B cell (primary cell): ENCODE measurements at regions not wholly inside any gene's neighbourhood (a gene's known extent, or its start where the extent isn't known, plus 50 kb on each side); places are given as distances from the start of the nearest gene placed in this dataset.

Source experiments
- ATAC-seq: fragments of 200-7000 bp; cut with Tn5 transposase; one replicate; pipeline ENCODE4 v1.10.0; 2021; ENCODE audit warnings: low read depth, mild to moderate bottlenecking, moderate number of reproducible peaks, moderate library complexity
- CTCF ChIA-PET: fragments of 350-600 bp; sonication (Branson Sonifier 250); formaldehyde crosslinking; loops from one replicate; lab custom pipeline; 2021; ENCODE audit warnings: antibody characterized with exemption, inconsistent platforms; lab: Charles Lee
- POLR2A ChIA-PET: fragments of 350-600 bp; sonication (Branson Sonifier 250); formaldehyde crosslinking; loops from one replicate; lab custom pipeline; 2021; ENCODE audit warnings: antibody characterized with exemption; lab: Charles Lee
- DNase-seq: peaks from one replicate; pipeline ENCODE4 v3.0.0; 2013
- H2AFZ ChIP-seq: 2 replicates; pipeline ENCODE4 v1.6.1; 2012; ENCODE audit warnings: mild to moderate bottlenecking, low read depth, low read length; ENCODE audit not compliant: insufficient read depth, poor library complexity, severe bottlenecking
- H3K27ac ChIP-seq, 2 donors: 1 replicate in 1 of 2; 2 replicates in 1 of 2; pipeline ENCODE4 v1.5.1; 2012 to 2013; ENCODE audit warnings: low read length in 2 of 2, mild to moderate bottlenecking in 2 of 2, moderate library complexity in 1 of 2
- H3K27me3 ChIP-seq, 4 experiments: fragments of 200-600 bp in 1 of 4; sonication (generic) in 1 of 4; replicated peaks in 1 of 4; 1 replicate in 2 of 4; 2 replicates in 2 of 4; pipeline versions ENCODE4 v1.6.1 to v1.7.0; 2013 to 2016; ENCODE audit warnings: low read length in 3 of 4, mild to moderate bottlenecking in 2 of 4, mixed read lengths in 1 of 4, moderate library complexity in 1 of 4; ENCODE audit not compliant: insufficient read depth in 4 of 4, control insufficient read depth in 3 of 4; ENCODE audit errors: control extremely low read depth in 1 of 4
- H3K36me3 ChIP-seq, 2 experiments: replicated peaks in 1 of 2; 1 replicate in 1 of 2; 2 replicates in 1 of 2; pipeline versions ENCODE4 v1.6.1 to v1.7.1; 2013; ENCODE audit warnings: low read length in 1 of 2; ENCODE audit not compliant: insufficient read depth in 2 of 2, control insufficient read depth in 1 of 2; ENCODE audit errors: control extremely low read depth in 1 of 2, extremely low read depth in 1 of 2
- H3K4me1 ChIP-seq, 2 donors: fragments of 200-600 bp in 1 of 2; sonication (generic) in 1 of 2; 1 replicate in 1 of 2; 2 replicates in 1 of 2; pipeline versions ENCODE4 v1.5.1 to v1.6.1; 2013 to 2017; ENCODE audit warnings: low read length in 2 of 2; ENCODE audit not compliant: control insufficient read depth in 2 of 2, insufficient read depth in 2 of 2
- H3K4me2 ChIP-seq: replicated peaks from 2 replicates; pipeline ENCODE3; 2012; ENCODE audit warnings: mild to moderate bottlenecking, low read depth, low read length; ENCODE audit not compliant: poor library complexity, severe bottlenecking
- H3K4me3 ChIP-seq, 5 experiments: fragments of 200-600 bp in 1 of 5; sonication (generic) in 1 of 5; 1 replicate in 3 of 5; 2 replicates in 2 of 5; pipeline versions ENCODE4 v1.5.1 to v1.7.0; 2011 to 2016; ENCODE audit warnings: low read length in 4 of 5, mild to moderate bottlenecking in 4 of 5, low read depth in 2 of 5, control low read depth in 1 of 5, moderate library complexity in 1 of 5; ENCODE audit not compliant: insufficient read depth in 1 of 5; ENCODE audit errors: control extremely low read depth in 1 of 5, extremely low read depth in 1 of 5
- H3K79me2 ChIP-seq: fragments of 200-600 bp; sonication (generic); one replicate; pipeline ENCODE4 v1.6.0; 2016; ENCODE audit warnings: low read length; ENCODE audit not compliant: control insufficient read depth, insufficient read depth
- H3K9ac ChIP-seq: fragments of 200-600 bp; sonication (generic); 2 replicates; pipeline ENCODE4 v1.6.1; 2017; ENCODE audit warnings: mild to moderate bottlenecking, low read length, moderate library complexity
- H3K9me3 ChIP-seq, 3 donors: one replicate each; pipeline versions ENCODE4 v1.6.1 to v1.7.1; 2013; ENCODE audit warnings: low read length in 2 of 3; ENCODE audit not compliant: control insufficient read depth in 2 of 3, insufficient read depth in 1 of 3; ENCODE audit errors: control extremely low read depth in 1 of 3
- H4K20me1 ChIP-seq: 2 replicates; pipeline ENCODE4 v1.6.0; 2012; ENCODE audit warnings: mild to moderate bottlenecking, low read length; ENCODE audit not compliant: insufficient read depth, control insufficient read depth, poor library complexity, severe bottlenecking
- H3K27ac Mint-ChIP-seq: one replicate; pipeline ENCODE4 v1.8.0; 2021; ENCODE audit warnings: mixed read lengths
- H3K27me3 Mint-ChIP-seq: one replicate; pipeline ENCODE4 v1.8.0; 2021; ENCODE audit warnings: mixed read lengths
- H3K4me1 Mint-ChIP-seq: one replicate; pipeline ENCODE4 v1.8.0; 2021; ENCODE audit warnings: mixed read lengths
- H3K4me3 Mint-ChIP-seq: one replicate; pipeline ENCODE4 v1.8.0; 2021; ENCODE audit warnings: mixed read lengths
- H3K9me3 Mint-ChIP-seq: one replicate; pipeline ENCODE4 v1.8.0; 2022; ENCODE audit warnings: mixed read lengths; ENCODE audit not compliant: insufficient read depth
- EZH2 ChIP-seq: IDR thresholded peaks from 2 replicates; pipeline ENCODE4 v1.6.1; 2012; ENCODE audit warnings: borderline replicate concordance, low read depth, mild to moderate bottlenecking, moderate library complexity, low read length; ENCODE audit not compliant: insufficient read depth, poor library complexity, severe bottlenecking
- WGBS: methylation state at CpG from one replicate; pipeline ENCODE4 v1.1.5; 2013; ENCODE audit warnings: missing lambda C conversion rate; ENCODE audit not compliant: insufficient coverage; 5-methylcytosine and 5-hydroxymethylcytosine counted together
- intact Hi-C: fragments of 100-400 bp; cut with micrococcal nuclease; formaldehyde crosslinking; loops from one replicate; pipeline ENCODE4 v1.10.0; 2022
- TF ChIP-seq, protein P1 (sequence below): fragments of 200-600 bp; IDR thresholded peaks from one replicate; pipeline ENCODE4 v1.8.0; 2022; ENCODE audit warnings: antibody characterized with exemption, mild to moderate bottlenecking

DNA sequence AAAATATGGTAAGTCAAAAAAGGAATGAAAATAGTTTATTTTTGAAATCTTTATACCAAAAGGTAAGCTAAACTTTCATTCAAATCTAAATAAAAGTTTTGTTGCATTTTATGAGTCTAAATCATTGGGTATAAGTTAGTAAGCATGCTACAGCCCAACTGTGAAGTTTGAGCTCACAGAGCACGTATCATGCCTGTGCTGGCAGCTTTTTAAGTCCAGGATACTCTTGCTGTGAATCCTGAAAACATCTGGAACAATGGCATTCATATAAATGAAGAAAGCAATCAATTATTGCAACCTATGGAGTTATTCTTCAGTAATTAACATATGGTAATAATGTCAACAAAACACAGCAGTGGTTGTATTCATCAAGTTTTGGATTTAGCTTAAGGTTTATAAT lies 656.9 kb downstream of the RFPL4B start:
- H3K9me3 ChIP-seq = no peaks in the 10 kb centered on the region
- no peaks in the 10 kb centered on the region for H3K27me3 ChIP-seq
- no peak for TF ChIP-seq EZH2
- TF ChIP-seq, protein P1, sequence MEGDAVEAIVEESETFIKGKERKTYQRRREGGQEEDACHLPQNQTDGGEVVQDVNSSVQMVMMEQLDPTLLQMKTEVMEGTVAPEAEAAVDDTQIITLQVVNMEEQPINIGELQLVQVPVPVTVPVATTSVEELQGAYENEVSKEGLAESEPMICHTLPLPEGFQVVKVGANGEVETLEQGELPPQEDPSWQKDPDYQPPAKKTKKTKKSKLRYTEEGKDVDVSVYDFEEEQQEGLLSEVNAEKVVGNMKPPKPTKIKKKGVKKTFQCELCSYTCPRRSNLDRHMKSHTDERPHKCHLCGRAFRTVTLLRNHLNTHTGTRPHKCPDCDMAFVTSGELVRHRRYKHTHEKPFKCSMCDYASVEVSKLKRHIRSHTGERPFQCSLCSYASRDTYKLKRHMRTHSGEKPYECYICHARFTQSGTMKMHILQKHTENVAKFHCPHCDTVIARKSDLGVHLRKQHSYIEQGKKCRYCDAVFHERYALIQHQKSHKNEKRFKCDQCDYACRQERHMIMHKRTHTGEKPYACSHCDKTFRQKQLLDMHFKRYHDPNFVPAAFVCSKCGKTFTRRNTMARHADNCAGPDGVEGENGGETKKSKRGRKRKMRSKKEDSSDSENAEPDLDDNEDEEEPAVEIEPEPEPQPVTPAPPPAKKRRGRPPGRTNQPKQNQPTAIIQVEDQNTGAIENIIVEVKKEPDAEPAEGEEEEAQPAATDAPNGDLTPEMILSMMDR = no peak
- no peak overlapping the region for H3K27ac ChIP-seq
- no peak overlapping the region for H2AFZ ChIP-seq
- no peak overlapping the region for H3K4me2 ChIP-seq
- ChIA-PET CTCF (no interaction called here), POLR2A (no interaction called here)
- H3K36me3 ChIP-seq = no peaks in the 10 kb centered on the region
- no peak overlapping the region for H3K9ac ChIP-seq
- H3K27me3 Mint-ChIP-seq = peaks cover 2% of the 10 kb centered on the region
- no peak overlapping the region for H3K4me3 Mint-ChIP-seq
- no peaks in the 10 kb centered on the region for H3K4me1 ChIP-seq
- H3K27ac Mint-ChIP-seq = no peak overlapping the region
- no peaks in the 10 kb centered on the region for H3K79me2 ChIP-seq
- no CpG with 5 or more reads among the region's 1 CpG for WGBS
- ATAC-seq = no peak
- DNase-seq = no peak
- no peaks in the 10 kb centered on the region for H4K20me1 ChIP-seq
- H3K4me3 ChIP-seq = no peak overlapping the region
- H3K4me1 Mint-ChIP-seq = no peaks in the 10 kb centered on the region
- intact Hi-C loops = no loop called here
- no peaks in the 10 kb centered on the region for H3K9me3 Mint-ChIP-seq

DNA sequence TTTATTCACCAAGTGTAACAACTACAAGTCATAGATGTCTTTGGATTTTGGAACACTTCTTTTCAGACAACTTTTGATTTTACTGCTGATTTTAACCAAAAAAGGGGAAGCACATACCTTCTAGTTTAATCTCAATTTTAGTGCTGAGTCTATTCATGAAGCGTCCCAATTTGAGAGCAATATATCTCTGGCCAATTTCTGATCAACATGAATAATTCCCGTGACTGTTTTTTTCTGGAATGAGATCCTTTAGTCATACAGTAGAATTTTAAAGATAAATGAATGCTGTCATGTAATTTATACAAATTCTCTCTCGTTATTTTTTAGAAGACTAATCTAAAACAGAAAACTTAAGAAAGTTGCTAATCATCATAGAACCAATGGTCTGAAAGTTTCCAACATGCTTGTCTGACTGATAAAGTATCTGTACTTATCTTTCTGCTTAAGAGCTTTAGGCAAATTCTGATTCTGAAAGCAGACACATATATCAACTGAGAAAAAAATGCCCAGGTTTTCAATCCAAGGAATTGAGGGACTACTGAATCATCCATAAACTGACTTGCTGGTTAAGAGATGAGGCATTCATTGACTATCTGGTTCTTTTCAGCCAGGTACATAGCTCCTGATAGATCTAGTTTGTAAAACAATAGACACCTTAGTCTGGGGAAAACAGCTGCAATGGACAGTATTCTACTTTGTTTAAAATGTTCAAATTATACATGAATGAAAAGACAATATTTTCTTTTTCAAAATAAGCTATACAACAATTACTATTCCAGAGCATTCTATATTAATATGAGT lies 657.5 kb downstream of the RFPL4B start:
- H3K9ac ChIP-seq = no peak overlapping the region
- no peak overlapping the region for H3K27ac Mint-ChIP-seq
- ChIA-PET CTCF (no interaction called here), POLR2A (no interaction called here)
- no peaks in the 10 kb centered on the region for H3K4me1 ChIP-seq
- no peak for ATAC-seq
- no peaks in the 10 kb centered on the region for H4K20me1 ChIP-seq
- no peak for DNase-seq
- H3K27me3 ChIP-seq = no peaks in the 10 kb centered on the region
- no peaks in the 10 kb centered on the region for H3K27me3 Mint-ChIP-seq
- H3K9me3 ChIP-seq = no peaks in the 10 kb centered on the region
- H3K4me1 Mint-ChIP-seq = no peaks in the 10 kb centered on the region
- TF ChIP-seq EZH2 = no peak
- TF ChIP-seq, protein P1 = no peak
- H3K4me3 ChIP-seq = no peak overlapping the region
- H3K27ac ChIP-seq = no peak overlapping the region
- H3K79me2 ChIP-seq = no peaks in the 10 kb centered on the region
- no peak overlapping the region for H3K4me3 Mint-ChIP-seq
- H2AFZ ChIP-seq = no peak overlapping the region
- intact Hi-C loops = no loop called here
- H3K9me3 Mint-ChIP-seq = no peaks in the 10 kb centered on the region
- H3K4me2 ChIP-seq = no peak overlapping the region
- WGBS = no CpG with 5 or more reads among the region's 3 CpGs
- H3K36me3 ChIP-seq = no peaks in the 10 kb centered on the region
